ENCODE measurements at regions not wholly inside any gene's neighbourhood (a gene's known extent, or its start where the extent isn't known, plus 50 kb on each side); places are given as distances from the start of the nearest gene placed in this dataset.
"Not testable (repeated sequence)": the region's sequence is repeated elsewhere in the genome, so short reads cannot be mapped to it uniquely, and the experiment has no call there.

DNA sequence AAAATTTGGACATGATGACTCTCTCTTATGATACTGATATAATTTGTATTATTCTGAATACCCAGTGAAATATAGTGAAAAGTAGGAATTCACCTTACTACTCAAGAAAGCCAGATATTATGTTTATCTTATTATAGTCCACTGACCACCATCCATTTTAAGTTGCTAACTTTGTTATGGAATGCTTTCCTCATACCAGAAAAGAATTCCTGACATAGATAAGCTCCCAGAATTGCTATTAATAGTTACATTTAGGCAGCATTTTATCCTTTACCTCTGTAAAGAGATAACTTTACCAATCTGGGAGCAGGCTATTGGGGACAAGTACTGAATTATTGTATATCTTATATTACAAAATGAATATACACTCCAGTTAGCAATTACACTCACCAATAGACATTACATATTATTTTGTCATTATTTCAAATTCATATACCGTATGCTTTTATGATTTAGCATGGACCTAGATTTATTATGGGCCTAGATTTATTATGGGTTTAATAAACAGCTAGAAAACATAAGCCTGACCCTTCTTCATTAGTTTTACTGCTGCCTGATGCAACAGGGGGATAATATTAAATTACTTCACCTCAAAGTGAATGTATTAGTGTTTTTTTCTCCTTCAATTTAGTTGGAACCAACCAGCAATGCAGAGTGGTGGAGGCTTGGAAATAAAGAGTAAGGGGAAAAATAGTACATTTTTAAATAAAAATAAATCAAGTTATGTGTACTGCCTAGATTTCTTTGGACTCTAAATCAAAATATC, 1886.1 kb downstream of the PCDH9 start:
- DNase-seq = no peak

DNA sequence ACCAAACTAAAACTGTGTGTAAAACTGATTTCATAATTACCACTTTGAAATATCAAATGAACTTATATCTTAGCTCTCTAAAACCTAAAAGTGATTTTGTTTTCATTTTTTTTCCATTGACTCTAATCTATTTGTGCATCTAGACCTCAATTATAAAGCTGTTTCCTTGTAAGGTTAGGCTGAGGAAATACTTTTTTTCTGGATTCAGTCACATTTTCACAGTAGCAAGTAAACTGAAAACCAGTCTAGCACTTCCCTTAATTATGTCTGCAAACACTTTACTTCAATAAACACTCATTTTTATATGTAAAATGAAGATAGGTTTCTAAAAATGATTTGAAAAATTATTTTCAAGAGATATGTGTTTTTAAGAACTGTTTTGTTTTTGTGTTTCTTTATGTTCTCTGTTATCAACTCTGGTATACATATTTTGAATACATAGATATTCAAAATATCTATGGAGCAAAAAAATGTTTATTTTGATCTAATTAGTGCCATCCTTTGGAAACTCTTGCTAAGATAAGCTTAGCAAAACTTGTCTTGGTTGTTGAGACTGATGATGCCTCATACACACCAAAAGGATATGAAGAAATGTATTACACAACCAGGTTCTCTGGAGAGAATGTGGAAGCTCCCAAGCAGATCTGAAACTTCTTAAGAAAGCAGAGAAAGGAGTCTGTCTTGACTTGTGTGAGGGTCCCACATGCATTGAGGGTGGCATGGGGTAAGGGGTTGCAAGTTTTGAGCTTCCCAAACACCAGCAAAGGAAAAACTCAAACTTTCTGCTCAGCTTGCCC, 1887.4 kb downstream of the PCDH9 start:
- DNase-seq = no peak

- no peak for DNase-seq
Measured at GRCh38 chr13:65339241-65339640, 1890.9 kb downstream of the PCDH9 start.

DNA sequence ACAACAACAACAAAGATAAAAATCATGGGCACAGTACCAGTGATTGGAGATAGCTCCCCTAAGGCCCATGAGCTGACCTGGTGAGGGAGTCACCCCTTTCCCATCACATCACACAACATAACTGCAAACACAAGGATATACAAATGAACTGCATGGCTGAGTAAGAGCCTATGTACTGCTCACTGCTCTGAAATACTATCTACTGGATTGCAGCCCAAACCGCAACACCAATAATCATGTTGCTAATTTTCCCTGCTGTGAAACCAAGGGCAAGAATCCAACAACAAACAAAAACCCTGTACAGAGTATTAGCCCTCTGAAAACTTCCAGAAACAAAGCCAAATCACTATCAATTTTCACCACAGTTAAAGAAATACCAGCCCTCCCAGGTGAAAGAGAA, 1893.2 kb downstream of the PCDH9 start:
- no peak for DNase-seq

DNA sequence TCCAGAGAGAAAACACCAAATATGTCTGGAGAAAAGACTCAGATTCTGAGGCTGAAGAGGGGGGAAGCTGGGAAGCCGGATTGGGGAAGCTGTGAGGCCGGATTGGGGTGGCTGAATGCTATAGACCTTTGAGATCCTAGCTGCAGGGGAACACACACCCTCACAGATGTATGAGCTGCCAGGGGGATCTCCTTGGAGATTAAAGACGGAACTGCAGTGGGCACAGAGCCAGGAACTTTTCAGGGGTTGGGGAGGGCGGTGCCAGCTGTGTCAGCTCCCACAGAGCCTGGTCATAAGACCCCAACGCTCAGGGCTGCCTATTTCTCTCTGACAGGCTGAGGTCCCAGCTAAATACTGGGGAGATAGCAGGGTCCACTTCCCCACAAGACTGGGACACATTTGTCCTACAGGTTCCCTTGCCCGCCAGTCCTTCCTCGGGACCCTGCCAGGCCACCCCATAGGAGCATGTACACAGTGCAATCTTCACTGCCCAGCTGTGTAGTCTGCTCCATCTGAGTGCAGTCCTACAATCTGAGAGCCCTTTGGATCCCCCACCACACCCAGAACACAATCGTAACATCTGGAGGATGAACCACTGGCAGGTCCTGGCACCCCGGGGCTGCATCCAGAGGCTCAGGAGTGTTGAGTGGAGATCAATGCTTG, 1893.9 kb downstream of the PCDH9 start:
- no peak for DNase-seq

DNA sequence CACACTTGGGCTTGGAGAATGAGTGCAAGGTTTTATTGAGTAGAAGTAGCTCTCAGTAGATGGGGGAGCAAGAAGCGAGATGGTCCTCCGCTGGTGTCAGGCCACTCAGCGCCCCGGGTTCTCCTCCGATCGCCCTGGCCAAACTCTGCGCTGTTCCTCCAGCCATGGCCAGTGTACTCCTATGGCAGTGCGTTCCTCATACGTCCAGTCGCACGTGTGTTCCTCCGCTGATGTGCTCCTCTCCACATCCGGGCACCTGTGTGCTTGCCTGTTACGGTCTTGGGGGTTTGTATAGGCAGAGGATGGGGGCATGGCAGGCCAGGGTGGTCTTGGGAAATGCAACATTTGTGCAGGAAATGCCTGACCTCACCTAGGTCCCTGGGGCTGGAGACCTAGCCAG, 1899.4 kb downstream of the PCDH9 start:
- no peak for DNase-seq

GRCh38 chr13:65330287-65330686, 1899.8 kb downstream of the PCDH9 start:
- no peak for DNase-seq

DNA sequence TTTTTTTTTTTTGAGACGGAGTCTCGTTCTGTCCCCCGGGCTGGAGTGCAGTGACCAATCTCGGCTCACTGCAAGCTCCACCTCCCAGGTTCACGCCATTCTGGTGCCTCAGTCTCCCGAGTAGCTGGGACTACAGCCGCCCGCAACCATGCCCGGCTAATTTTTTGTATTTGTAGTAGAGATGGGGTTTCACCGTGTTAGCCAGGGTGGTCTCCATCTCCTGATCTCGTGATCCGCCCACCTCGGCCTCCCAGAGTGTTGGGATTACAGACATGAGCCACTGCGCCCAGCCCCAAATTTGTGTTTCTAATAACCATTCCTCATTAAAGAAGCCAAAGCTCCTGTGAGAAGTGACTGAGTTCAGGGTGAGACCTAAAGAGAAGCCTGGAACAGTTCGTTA, 1906.9 kb downstream of the PCDH9 start:
- DNase-seq = not testable (repeated sequence)

DNA sequence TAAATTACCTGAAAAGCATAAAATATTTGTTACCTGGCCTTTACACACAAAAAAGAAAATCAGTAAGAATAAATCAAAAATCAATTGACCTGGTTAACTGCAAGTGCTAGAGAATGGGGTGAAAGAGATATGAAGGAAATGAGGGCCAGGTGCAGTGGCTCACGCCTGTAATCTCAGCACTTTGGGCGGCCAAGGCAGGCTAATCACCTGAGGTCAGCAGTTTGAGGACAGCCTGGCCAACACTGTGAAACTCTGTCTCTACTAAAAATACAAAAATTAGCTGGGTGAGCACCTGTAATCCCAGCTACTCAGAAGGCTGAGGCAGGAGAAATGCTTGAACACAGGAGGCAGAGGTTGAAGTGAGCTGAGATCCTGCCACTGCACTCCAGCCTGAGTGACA, 1908.7 kb downstream of the PCDH9 start:
- DNase-seq = not testable (repeated sequence)

GRCh38 chr13:65314008-65314407, 1916.1 kb downstream of the PCDH9 start:
- no peak for DNase-seq

DNA sequence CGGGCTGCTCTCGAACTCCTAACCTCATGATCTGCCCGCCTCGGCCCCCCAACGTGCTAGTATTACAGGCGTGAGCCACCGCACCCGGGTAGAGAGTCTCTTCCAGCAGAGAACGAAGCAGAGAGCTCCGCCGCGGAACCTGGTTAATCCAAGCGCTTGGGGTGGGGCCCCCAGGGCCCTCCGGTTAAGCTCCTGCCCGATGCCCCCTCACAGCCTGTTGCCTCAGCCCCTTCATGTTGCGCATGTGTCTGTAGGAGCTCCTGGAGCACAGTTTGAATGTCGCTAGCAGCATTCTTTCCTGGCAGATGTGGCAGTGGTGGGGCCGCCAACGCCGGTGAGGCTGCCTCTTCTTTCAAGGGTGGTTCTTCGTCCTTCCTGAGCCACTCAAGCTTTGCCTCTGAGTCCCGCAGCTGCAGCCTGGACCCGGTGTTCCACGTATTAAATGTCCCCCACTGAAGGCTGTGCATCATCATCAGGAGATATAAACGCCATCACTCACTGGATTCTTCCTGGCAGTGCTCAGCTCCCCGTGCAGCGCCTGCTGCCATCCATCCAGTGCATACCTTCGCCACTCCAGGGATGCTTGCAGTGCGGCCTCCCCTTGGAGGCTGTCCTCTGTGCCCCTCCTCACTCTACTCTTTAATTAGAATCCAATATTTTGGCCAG, 1919.3 kb downstream of the PCDH9 start:
- DNase-seq = no peak

DNA sequence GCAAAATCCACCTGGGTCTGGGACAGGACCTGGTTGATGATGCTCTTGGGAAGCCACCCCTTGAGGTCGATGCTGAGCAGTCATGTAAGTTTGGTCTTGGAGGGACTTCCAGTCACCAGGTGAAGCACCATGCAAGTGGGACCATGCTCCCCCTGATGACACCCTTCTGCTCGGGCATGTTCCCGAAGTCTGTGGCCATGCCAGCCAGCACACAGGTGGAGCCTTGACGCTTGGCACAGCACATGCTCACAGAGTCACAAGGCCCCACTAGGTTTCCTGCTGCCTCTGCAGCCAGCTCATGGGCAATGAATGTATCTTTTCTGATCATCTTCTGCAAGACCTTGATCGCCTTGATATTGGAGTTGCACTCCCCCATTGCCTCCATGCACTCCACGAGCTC, 1920.2 kb downstream of the PCDH9 start:
- DNase-seq = no peak

DNA sequence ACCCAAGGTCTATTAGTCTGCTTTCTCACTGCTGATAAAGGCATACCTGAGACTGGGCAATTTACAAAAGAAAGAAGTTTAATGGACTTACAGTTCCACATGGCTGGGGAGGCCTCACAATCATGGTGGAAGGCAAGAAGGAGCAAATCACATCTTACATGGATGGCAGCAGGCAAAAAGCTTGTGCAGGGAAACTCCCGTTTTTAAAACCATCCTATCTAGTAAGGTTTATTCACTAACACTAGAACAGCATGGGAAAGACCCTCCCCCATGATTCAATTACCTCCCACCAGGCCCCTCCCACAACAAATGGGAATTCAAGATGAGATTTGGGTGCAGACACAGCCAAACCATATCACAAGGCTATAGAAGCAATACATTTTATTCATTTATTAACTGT, 1921.4 kb downstream of the PCDH9 start:
- not testable (repeated sequence) for DNase-seq

GRCh38 chr13:65307056-65307455, 1923.1 kb downstream of the PCDH9 start:
- no peak for DNase-seq

GRCh38 chr13:65302691-65303090, 1927.4 kb downstream of the PCDH9 start:
- no peak for DNase-seq

DNA sequence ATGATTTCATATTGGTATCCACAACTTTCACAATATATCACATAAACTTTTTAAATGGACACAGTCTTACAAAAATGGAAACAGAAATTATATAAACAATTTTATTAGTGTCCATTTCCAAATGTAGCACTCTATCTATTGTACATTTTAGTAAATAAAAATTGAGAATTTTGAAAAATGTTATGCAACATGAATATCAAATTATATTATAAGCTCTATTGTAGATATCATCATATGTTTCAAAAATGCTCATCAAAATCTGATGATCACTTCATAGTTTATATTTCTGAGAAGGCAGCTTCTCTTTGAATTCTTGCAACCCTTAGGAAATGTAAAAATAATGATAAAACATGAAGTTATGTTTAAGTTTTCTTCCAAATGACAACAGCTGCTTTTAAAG, 1928.6 kb downstream of the PCDH9 start:
- DNase-seq = no peak

DNA sequence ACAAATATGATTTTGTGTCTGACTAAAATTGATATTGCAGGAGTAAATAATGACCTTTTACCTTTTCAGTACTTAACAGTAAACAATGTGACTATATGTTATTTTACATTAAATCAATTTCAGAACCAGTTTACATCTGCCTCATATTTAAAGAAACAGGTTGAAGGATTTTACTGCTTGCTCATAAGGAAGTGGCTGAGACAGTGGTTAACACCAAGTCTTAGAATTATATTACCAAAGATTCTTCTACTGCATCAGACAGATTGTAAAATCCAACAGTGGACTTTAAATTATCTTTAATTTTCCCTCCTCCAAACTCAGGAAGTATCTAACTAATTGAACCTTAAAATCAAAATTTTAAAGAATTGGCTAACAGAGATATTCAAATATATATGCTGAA, 1929.9 kb downstream of the PCDH9 start:
- no peak for DNase-seq

DNA sequence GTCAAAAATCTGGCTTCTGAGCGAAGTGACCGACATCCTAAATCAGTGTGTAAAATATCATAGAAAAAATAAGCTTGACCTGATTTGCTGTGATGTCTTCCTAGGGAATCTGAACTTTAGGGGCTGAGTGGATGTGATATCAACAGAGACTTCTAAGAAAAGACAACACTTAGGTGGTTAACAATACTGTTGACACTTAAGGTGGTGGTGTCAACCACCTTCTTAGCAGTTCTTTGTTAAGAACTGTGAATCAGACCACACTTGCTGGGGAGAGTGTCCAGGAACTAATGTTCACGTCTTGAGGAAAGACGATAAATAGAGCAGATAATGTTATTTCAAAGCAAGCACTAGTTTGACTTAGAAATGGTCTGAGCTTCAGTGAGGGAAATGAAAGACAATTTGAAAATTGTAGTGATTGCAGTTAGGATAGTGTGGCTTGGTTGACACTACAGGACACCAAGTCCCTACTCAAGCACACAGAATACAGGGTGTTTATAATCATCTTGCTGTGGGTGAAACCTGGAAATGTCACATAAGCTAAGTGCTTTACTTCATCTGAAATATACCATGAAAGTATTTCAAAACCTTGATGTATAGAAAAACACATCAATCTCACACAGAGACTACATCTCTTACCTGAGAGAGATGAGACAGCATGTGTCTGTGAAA, 1936.5 kb downstream of the PCDH9 start:
- no peak for DNase-seq

- no peak for DNase-seq
Measured at GRCh38 chr13:65292488-65292901, 1937.6 kb downstream of the PCDH9 start.

GRCh38 chr13:65287405-65287804, 1942.7 kb downstream of the PCDH9 start:
- DNase-seq = no peak

DNA sequence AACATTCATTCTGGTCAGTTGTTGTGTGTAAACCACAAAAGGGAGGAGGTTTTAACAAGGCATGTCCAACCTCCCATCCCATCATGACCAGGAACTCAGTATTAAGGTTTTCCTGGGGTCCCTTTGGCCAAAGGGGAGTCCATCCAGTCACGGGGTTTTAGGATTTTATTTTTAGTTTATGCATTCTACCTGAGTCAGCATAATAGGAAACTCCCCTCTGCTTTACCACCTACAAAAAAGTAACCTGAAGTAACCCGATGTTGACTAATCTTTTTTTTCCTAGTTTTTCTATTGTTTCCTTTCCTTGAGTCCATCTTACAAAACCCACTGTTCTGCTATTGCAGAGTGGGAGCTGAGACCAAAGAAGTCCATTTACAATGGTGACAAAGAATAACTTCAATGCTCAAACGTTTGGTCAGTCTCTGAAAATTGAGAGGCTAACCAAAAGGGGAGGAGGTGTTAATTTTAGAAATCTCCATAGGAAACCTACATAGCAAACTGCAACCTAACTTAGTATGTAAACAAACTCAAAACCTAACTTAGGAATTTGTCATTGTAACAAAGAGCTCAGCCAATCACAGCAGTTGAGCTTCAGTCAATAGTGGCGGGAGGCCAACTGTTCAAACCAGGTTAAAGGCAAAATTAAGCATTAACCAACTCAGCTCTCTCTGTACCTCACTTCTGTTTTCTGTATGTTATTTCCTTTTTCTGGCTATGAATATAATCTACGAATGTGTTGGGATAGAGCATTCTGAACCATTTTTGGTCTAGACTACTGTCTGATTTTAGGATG, 1954.1 kb downstream of the PCDH9 start:
- no peak for DNase-seq

GRCh38 chr13:65275108-65275507, 1955.0 kb downstream of the PCDH9 start:
- DNase-seq = no peak
